GM18858 (cell line): ENCODE measurements at regions not wholly inside any gene's neighbourhood (a gene's known extent, or its start where the extent isn't known, plus 50 kb on each side); places are given as distances from the start of the nearest gene placed in this dataset.
"Not testable (repeated sequence)": the region's sequence is repeated elsewhere in the genome, so short reads cannot be mapped to it uniquely, and the experiment has no call there.

Source experiments
- ATAC-seq: cut with Tn5 transposase; IDR thresholded peaks from one replicate; pipeline ENCODE4 v1.9.1; 2021; ENCODE audit not compliant: unreplicated experiment

DNA sequence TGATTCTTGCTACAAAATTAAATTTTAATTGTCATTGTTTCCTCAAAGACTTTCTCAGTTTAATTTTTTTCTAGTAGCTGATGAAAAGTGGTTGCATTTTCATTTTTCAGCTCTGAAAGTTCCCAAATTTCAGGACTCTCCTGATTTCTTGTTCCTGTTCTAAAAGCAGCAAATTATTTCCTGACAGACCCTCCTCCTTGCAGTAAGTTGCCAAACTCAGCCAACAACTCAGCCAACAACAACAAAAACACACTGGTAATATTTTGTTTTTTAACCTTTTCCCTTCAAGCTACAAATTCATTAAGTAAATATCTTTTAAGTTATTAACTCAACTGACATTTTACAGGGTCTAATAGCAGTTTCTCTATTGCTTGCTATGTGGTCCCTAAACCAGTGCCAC lies 487.8 kb upstream of the NUDT12 start:
- no peak for ATAC-seq

DNA sequence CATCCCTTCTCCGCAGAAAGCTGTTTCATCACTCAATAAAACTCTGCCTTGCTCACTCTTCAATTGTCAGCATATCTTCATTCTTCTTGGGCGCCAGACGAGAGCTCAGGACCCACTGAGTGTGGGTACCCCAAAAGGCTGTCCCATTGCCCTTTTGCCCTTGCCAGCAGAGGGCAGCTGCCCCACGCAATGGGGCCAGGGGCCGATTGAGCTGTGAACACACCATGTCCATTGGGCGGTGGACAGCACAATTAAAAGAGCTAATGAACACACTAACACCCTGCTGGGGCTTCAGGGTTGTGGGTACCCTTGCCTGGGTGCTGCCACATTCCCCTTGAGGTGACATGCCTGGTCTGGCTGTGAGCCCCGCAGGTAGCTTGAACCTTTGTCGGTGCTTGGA lies 487.2 kb upstream of the NUDT12 start:
- ATAC-seq, result no peak

DNA sequence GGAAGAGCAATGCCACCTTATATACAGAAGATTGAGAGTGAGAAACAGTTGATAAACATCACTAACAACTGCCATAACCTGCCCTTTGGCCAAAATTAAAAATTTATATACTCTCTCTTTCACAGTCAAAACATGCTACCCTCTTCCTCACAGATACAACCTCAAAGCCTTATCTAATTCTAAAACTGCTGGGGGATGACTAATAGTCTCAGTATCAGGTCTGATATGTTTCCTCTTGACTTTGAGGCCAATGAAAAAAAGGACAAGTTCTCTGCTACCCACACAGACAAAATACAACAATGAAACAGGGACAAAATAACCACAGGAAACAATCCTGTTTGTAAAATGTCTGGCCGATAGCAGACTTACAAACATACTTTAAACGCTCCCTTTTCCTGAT lies 485.6 kb upstream of the NUDT12 start:
- ATAC-seq, result no peak

DNA sequence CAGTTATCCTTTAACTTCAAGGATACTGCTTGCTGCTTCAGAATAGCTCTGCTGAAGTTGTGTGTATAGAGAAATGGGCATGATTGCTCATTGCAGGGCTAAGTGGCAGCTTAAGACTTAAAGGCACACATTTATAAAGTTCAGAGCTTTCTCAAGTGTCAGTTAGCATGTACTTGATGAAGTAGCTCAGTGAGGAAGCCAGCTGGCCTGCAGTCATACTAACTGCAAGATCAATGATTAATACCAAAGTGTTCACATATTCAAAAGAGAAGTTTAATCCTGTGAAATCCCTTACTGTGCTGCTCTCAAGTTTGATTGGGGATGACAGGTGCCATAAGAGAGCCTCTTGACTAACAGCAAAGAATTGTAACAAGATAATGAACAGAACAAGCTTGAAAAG lies 483.4 kb upstream of the NUDT12 start:
- no peak for ATAC-seq

DNA sequence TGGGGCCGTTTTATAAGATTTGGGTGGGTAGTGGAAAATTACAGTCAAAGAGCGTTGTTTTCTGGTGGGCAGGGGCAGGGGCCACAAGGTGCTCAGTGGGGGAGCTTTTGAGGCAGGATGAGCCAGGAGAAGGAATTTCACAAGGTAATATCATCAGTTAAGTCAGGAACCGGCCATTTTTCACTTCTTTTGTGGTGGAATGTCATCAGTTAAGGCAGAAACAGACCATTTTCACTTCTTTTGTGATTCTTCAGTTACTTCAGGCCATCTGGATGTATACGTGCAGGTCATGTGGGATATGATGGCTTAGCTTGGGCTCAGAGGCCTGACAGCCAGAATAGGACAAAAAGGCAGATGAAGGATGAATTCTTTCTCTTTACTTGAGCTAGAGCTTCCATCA lies 477.3 kb upstream of the NUDT12 start:
- ATAC-seq, result not testable (repeated sequence)

DNA sequence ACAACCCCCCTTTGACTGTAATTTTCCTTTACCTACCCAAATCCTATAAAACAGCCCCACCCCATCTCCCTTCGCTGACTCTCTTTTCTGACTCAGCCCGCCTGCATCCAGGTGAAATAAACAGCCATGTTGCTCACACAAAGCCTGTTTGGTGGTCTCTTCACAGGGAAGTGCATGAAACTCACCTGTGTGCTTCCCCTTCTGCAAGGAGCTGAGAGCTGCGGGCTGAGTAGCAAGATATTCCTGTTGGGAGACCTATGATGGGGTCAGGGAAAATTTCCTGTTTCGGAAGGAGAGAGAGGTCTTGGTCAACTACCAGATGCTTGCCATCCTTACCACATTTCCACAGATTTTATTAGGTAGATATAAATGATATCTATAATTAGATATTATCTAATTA lies 474.5 kb upstream of the NUDT12 start:
- ATAC-seq, result not testable (repeated sequence)

DNA sequence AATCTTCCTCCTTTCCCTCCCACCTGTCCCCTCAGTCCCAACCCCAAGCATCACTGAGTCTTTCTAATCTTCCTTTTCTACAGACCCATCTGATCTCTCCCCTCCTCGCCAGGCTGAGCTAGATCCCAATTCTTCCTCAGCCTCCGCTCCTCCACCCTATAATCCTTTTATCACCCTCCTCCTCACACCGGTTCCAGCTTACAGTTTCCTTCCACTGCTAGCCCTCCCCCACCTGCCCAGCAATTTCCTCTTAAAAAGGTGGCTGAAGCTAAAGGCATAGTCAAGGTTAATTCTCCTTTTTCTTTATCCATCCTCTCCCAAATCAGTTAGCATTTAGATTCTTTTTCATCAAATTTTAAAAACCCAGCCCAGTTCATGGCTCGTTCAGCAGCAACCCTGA lies 470.6 kb upstream of the NUDT12 start:
- ATAC-seq, result not testable (repeated sequence)

DNA sequence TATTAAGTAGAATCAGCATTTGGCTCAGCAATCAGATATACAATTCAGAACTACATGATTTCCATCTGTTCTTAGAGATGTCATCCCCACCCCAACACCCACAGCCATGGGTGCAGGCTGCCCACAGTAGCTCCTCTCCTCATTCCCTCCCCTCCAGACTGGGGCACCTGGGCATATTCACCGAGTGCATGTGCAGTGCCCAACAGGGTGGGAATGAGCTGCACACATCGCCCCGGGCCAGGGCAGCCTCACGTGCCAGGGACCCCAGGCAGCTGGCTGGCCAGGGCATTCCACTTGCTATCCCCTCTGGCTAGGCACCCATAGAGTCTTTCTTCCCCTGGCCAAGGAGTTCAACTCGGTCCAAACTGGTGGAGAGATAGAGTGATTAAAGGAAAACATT lies 461.9 kb upstream of the NUDT12 start:
- ATAC-seq, result no peak

DNA sequence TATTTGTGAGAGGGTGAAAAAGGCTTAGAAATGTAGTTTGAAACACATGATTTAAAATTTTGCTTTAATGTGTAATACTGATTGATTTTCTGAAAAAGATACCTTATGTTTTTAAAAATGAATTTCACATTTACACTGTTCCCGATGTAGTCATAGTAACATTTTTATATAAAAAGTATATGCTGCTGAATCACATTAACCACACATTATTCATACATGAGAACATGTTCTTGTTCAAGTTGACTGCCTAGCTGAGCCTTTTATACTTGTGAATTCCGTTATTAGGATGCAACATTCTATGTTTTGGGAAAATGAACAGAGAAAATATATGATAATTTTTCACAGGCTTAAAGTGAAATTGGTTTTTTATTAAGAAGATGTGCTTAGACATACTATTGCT lies 461.1 kb upstream of the NUDT12 start:
- ATAC-seq, result no peak

DNA sequence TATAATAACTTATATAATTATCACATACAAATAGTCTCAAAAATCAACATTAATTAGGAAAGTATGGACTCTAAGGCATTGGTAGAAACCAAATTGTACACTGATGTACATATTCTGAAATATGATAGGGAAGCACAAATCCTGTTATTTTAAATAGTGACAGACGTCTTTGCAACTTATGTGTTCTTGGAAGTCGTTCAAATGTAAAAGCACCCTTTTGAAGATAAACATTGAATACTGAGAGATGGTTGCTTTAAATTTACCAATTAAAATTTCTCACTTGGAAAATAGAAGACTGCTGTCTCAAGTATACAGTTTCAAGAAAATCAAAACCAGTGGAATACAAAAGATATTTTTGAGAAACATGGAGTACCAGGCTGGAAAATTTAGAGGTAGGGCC lies 457.4 kb upstream of the NUDT12 start:
- ATAC-seq, result no peak

DNA sequence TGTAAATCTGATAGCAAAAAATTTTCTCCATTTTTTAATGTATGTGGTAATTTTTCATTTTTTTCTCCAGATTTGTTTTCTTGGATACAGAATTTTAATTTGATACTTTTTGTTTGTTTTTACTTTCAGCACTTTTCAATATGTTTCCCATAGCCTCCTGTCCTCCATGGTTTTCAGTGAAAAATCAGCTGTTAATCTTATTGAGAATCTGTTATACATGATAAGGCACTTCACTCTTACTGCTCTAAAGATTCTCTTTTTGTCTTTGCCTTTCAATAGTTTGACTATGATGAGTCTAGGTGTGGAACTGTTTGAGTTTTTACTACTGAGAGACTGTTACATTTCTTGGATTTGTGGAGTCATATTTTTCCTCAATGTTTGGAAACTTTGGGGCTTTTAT lies 455.7 kb upstream of the NUDT12 start:
- ATAC-seq, result no peak

DNA sequence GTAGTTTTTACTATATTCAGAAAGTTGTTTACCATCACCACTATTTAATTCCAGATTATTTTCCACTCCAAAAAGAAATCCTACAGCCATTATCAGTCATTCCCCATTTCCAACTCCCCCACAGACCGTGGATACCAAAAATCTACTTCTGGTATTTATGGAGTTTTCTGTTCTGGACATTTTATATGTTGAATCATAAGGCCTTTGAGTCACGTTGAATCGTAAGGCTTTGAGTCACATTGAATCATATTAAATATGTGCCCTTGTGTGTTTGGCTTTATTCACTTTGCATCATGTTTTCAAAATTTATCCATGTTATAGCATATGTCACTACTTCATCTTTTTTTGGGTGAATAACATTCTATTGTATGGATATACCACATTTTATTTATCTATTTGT lies 454.1 kb upstream of the NUDT12 start:
- ATAC-seq, result no peak

DNA sequence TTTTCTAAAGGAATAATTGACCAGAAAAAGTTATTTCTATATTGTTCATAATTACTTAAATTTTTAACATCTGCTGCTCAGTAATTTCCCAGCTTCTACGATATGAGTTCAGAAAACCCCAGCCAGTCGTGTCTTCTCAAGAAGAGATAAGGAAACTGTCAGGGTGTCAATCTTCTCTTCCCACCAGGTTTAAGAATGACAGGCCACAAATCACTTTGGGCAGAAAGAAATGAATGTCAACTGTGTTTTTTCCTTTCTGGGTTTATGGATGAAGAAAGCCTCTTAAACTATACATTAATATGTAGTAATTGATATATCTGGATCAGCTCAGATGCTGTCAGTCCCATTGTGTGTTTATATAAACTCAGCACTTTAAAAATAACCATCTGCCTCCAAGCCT lies 453.2 kb upstream of the NUDT12 start:
- ATAC-seq, result no peak

DNA sequence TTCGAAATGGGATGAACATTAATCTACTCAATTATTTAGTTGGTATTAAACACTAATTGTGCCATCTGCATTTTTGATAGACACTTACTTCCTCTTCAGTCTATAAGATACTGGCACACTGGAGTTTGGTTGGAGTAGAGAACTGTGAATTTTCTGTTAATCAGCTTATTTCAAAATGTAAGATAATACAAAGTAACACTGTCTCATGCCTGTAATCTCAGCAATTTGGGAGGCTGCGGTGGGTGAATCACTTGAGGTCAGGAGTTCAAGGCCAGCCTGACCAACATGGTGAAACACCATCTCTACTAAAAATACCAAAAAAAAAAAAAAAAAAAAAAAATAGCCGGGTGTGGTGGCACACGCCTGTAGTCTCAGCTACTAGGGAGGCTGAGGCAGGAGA lies 440.2 kb upstream of the NUDT12 start:
- not testable (repeated sequence) for ATAC-seq

DNA sequence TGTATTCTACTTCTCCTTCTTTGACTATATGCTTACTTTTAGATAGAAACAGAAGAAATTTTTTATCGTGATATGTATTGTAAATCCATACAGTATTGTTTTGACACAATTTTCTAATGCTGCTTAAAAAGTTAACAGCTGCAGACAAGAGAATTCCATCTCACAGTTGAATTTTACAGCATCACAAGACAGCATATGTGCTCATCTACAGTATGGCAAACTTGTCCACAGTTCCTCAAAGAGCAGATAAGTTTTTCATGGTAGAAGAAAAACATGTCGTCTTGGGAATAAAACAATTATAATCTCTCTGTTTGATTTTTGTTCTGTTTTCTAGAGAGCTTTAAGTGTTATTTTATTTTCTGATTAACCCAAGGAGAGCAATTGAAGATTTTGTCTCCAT lies 438.5 kb upstream of the NUDT12 start:
- no peak for ATAC-seq

DNA sequence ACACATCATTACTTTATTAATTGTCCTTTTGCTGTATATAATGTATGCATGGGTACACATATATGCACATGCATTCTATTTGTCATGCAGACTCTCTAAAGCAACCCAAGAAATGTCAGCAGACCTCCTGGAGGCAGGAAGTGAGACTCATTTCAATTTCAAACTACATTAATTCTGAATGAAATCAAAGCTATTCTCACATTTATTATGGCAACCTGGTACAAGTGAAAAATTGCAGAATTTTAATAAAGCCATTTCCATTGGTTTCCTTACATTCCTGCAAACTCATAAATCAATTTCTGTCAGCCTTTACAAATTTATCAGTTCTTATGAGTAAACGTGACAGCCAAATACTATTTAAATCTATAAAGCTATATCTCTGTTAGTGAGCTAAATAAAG lies 430.4 kb upstream of the NUDT12 start:
- no peak for ATAC-seq

DNA sequence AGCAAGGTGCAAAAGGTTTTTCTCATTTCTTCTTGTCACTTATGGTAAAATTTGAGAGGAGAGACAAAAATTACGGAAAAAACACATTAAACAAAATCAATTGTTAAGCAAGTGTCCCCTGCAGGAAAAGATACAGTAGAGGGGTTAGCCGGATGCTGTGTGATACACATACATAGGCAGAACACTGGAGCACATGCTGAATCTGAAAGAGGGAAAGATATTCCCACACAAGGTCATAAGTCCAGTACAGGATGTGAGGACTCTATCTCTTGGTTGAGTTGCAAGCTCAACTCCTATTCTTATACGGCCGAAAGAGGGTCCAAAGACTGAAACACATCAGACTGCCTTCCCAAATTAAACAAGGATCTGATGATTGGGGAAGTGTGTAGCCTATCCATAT lies 427.5 kb upstream of the NUDT12 start:
- ATAC-seq, result no peak

DNA sequence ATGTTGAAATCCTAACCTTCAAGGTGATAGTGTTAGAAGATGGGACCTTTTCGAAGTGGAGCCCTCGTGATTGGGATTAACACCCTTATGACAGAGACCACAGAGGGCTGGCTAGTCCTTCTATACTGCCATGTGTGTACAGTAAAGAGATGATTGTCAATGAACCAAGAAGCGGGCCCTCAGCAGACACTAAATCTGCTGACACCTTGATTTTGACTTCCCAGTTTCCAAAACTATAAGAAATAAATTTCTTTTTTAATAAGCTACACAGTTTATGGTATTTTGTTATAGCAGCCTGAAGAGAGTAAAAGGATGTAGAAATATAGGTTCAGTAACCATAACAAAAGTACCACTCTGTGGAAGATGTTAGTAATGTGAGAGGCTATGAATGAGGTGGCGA lies 419.0 kb upstream of the NUDT12 start:
- no peak for ATAC-seq

DNA sequence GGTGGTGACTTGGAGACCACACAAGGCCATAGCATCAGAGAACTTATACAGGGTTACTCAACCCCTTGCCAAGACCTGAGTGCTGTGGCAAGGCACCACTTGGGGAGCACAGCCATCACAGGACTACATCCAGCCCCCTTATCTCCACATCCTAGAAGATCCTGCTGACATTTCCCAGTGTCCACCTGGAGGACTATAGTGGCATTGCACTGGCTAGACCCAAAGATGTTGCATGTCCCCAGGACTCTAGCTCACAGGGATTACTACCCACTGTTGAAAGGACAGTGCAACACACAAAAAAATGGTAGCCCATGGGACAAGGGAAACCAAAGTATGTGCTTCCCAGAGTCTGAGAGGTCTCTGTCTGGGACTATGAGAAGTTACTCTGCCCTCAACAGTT lies 411.1 kb upstream of the NUDT12 start:
- no peak for ATAC-seq

DNA sequence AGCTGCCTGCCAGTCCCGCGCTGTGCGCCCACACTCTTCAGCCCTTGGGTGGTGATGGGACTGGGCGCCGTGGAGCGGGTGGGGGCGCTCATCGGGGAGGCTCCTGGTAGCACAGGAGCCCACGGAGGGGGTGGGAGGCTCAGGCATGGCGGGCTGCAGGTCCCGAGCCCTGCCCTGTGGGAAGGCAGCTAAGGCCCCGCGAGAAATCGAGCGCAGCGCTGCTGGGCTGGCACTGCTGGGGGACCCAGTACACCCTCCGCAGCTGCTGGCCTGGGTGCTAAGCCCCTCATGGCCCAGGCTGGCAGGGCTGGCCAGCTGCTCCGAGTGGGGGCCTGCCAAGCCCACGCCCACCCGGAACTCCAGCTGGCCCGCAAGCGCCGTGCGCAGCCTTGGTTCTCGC lies 403.7 kb upstream of the NUDT12 start:
- ATAC-seq, result not testable (repeated sequence)

DNA sequence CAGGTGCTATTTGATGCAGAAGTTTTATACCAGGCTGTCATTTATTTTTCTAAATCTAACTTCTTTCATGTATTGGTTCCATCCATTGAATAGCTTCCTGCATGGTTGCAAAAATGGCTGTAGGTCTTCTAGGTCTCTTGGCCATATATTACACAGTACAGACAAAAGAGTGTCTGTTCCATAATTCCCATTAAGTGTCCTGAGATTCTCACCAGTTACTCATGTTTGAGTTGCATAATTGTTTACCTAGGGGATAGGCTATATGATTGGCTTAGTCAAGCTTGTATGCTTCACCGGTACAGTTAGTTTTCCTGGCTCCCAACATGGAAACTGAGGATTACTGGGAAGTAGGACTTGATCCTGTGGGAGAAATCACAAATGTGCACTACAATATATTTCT lies 399.4 kb upstream of the NUDT12 start:
- no peak for ATAC-seq

DNA sequence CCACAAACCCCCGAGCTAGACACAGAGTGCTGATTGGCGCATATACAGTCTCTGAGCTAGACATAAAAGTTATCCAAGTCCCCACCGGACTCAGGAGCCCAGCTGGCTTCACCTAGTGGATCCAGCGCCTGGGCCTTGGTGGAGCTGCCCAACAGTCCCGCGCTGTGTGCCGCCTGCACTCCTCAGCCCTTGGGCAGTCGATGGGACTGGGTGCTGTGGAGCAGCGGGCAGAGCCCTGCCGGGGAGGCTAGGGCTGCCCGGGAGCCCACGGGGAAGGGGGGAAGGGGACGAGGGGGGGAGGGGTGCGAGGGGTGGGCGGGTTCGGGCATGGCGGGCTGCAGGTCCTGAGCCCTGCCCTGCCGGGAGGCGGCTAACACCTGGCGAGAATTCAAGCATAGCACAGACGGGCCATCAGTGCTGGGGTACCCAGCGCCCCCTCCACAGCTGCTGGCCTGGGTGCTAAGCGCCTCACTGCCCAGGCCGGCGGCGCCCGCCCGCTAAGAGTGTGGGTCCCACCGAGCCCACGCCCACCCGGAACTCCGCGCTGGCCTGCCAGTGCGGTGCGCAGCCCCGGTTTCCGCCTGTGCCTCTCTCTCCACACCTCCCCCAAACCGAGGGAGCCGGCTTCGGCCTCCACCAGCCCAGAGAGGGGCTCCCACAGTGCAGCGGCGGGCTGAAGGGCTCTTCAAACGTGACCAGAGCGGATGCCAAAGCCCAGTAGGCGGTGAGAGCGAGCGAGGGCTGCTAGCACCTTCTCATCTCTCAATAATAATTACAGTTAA lies 391.2 kb upstream of the NUDT12 start:
- ATAC-seq, result no peak

DNA sequence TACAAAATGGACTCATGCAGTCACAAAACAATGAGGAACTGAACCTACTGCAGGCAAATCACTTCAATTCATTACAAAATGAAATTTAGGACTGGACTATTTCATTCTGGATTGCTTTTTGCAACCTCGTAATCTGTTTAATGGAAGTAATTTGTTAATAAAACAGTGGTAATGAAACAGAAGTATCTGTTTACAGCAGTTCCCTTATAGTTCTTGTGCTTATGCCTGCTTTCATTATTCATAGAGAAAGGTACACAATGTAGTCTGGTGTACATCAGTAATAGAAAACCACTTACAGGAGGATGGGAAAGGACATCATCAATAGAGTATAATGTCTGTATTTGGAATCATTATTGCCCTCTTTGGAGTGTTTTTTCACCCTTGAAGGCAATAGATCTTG lies 389.2 kb upstream of the NUDT12 start:
- no peak for ATAC-seq
